Endothelial cell of umbilical vein (primary cell): ENCODE measurements at regions not wholly inside any gene's neighbourhood (a gene's known extent, or its start where the extent isn't known, plus 50 kb on each side); places are given as distances from the start of the nearest gene placed in this dataset. TPM values are rescaled to one million over a fixed set of nuclear protein-coding genes. Genes with fewer than 3 reads are reported as not detected.
A peak's percentile ranks its signal among the peaks of the same experiment; 100 is the strongest.

Experiments
- BruUV-seq: library from RNA; stranded (reverse); fragments of 400-500 nt; replicated peaks from 2 replicates; lab custom pipeline; 2021; lab: Mats Ljungman, UMichigan
- CTCF ChIA-PET: fragments of 300-600, 350-600 bp; sonication (Branson Sonifier 250); formaldehyde crosslinking; loops from one replicate; lab custom pipeline; 2021; ENCODE audit warnings: antibody characterized with exemption, inconsistent platforms; lab: Charles Lee
- POLR2A ChIA-PET: fragments of 300-600, 350-600 bp; sonication (Branson Sonifier 250); formaldehyde crosslinking; loops from one replicate; lab custom pipeline; 2021; ENCODE audit warnings: antibody characterized with exemption, inconsistent platforms; lab: Charles Lee
- DNase-seq: peaks from one replicate; pipeline ENCODE4 v3.0.0-alpha.2; 2011; ENCODE audit warnings: low read depth, low spot score
- FAIRE-seq: peaks from 2 replicates; lab custom pipeline; 2011; peaks lifted over from hg19 to GRCh38; lab: Jason Lieb, UNC
- H2AFZ ChIP-seq: 2 replicates; pipeline ENCODE4 v1.6.0; 2012; ENCODE audit warnings: low read depth, low read length, control low read depth, inconsistent platforms
- H3K27ac ChIP-seq: 2 replicates; pipeline ENCODE4 v1.5.1; 2011; ENCODE audit warnings: low read depth, mild to moderate bottlenecking, control low read depth, low read length, moderate library complexity; ENCODE audit not compliant: insufficient read depth
- H3K27me3 ChIP-seq, 2 experiments: 2 replicates each; pipeline versions ENCODE4 v1.6.0 to v1.6.1; 2011; ENCODE audit warnings: low read length in 2 of 2, mixed read lengths in 1 of 2; ENCODE audit not compliant: control insufficient read depth in 2 of 2, insufficient read depth in 2 of 2
- H3K36me3 ChIP-seq, 2 experiments: 2 replicates in 1 of 2; 3 replicates in 1 of 2; pipeline ENCODE4 v1.5.1; 2011; ENCODE audit warnings: low read length in 2 of 2, mild to moderate bottlenecking in 1 of 2, moderate library complexity in 1 of 2; ENCODE audit not compliant: control insufficient read depth in 2 of 2, insufficient read depth in 2 of 2; ENCODE audit errors: extremely low read depth in 1 of 2
- H3K4me1 ChIP-seq: 3 replicates; pipeline ENCODE4 v1.5.1; 2011; ENCODE audit warnings: mild to moderate bottlenecking, low read length; ENCODE audit not compliant: control insufficient read depth, insufficient read depth; ENCODE audit errors: extremely low read depth
- H3K4me2 ChIP-seq: 2 replicates; pipeline ENCODE4 v1.6.1; 2011; ENCODE audit warnings: low read length, control low read depth, mixed read lengths; ENCODE audit not compliant: insufficient read depth
- H3K4me3 ChIP-seq, 3 experiments: fragments of 200-600 bp in 1 of 3; sonication (generic), shearing (Covaris generic) in 1 of 3; replicated peaks in 1 of 3; 2 replicates each; pipeline ENCODE4 v1.5.1; 2011 to 2016; ENCODE audit warnings: control low read depth in 3 of 3, low read length in 3 of 3, mild to moderate bottlenecking in 2 of 3, inconsistent platforms in 1 of 3, low read depth in 1 of 3, moderate library complexity in 1 of 3; ENCODE audit not compliant: insufficient read depth in 1 of 3
- H3K79me2 ChIP-seq: 2 replicates; pipeline ENCODE4 v1.6.0; 2012; ENCODE audit warnings: low read length, inconsistent platforms; ENCODE audit not compliant: control insufficient read depth, insufficient read depth
- H3K9ac ChIP-seq: replicated peaks from 2 replicates; pipeline ENCODE3; 2011; ENCODE audit warnings: low read length, control low read depth; ENCODE audit not compliant: insufficient read depth; ENCODE audit errors: extremely low read depth
- H3K9me1 ChIP-seq: replicated peaks from 3 replicates; pipeline ENCODE4 v1.6.0; 2011; ENCODE audit warnings: mild to moderate bottlenecking, low read length; ENCODE audit not compliant: control insufficient read depth, insufficient read depth; ENCODE audit errors: extremely low read depth
- H3K9me3 ChIP-seq: replicated peaks from 2 replicates; pipeline ENCODE4 v1.5.1; 2012; ENCODE audit warnings: low read length, inconsistent platforms; ENCODE audit not compliant: control insufficient read depth, insufficient read depth
- H4K20me1 ChIP-seq: replicated peaks from 2 replicates; pipeline ENCODE3; 2011; ENCODE audit warnings: mild to moderate bottlenecking, low read length; ENCODE audit not compliant: control insufficient read depth, insufficient read depth; ENCODE audit errors: extremely low read depth
- CTCF ChIP-seq, 2 donors: IDR thresholded peaks; 1 replicate in 1 of 2; 2 replicates in 1 of 2; pipeline ENCODE4 v1.5.1; 2011; ENCODE audit warnings: low read length in 2 of 2, mild to moderate bottlenecking in 2 of 2, moderate library complexity in 2 of 2, control low read depth in 1 of 2, inconsistent platforms in 1 of 2, low read depth in 1 of 2; ENCODE audit not compliant: insufficient read depth in 1 of 2; ENCODE audit errors: extremely low read depth in 1 of 2
- EZH2 ChIP-seq: IDR thresholded peaks from 2 replicates; pipeline ENCODE4 v1.6.1; 2012; ENCODE audit warnings: borderline replicate concordance, low read depth, mild to moderate bottlenecking, moderate library complexity, low read length, inconsistent platforms; ENCODE audit not compliant: severe bottlenecking
- FOS ChIP-seq: IDR thresholded peaks from 2 replicates; pipeline ENCODE4 v1.6.1; 2011; ENCODE audit warnings: mild to moderate bottlenecking, low read length, moderate library complexity, borderline replicate concordance; ENCODE audit not compliant: insufficient read depth
- GATA2 ChIP-seq: IDR thresholded peaks from 2 replicates; pipeline ENCODE4 v1.7.0; 2011; ENCODE audit warnings: low read depth, mild to moderate bottlenecking, moderate library complexity, mixed read lengths, low read length; ENCODE audit not compliant: insufficient read length, insufficient read depth
- JUN ChIP-seq: IDR thresholded peaks from 2 replicates; pipeline ENCODE4 v1.6.1; 2011; ENCODE audit warnings: borderline replicate concordance, low read depth; ENCODE audit not compliant: insufficient read length, insufficient read depth
- MAX ChIP-seq: IDR thresholded peaks from 2 replicates; pipeline ENCODE4 v1.6.1; 2011; ENCODE audit not compliant: insufficient read depth, insufficient read length
- MYC ChIP-seq: IDR thresholded peaks from one replicate; pipeline ENCODE4 v1.6.1; 2011; ENCODE audit warnings: mild to moderate bottlenecking, low read depth, low read length
- POLR2A ChIP-seq: IDR thresholded peaks from 2 replicates; pipeline ENCODE4 v1.6.1; 2012; ENCODE audit warnings: low read depth, mild to moderate bottlenecking, control low read depth, low read length
- POLR2AphosphoS5 ChIP-seq: IDR thresholded peaks from 2 replicates; pipeline ENCODE4 v1.6.1; 2012; ENCODE audit warnings: low read depth, mild to moderate bottlenecking, control low read depth, low read length, moderate library complexity; ENCODE audit not compliant: insufficient read depth
- dilution Hi-C: fragments of 300-500 bp; cut with MboI; formaldehyde crosslinking; loops from one replicate; pipeline ENCODE4 v1.15.0; 2019; ENCODE audit warnings: low sequenced_read_pairs; ENCODE audit not compliant: extremely low pct_ligation_motif_present
- intact Hi-C: fragments of 100-400 bp; cut with micrococcal nuclease; formaldehyde crosslinking; loops from one replicate; pipeline ENCODE4 v1.10.0; 2022
- small RNA-seq: library from RNA; depleted of rRNA; stranded (forward); fragments of <200 nt; gene quantifications from one replicate; pipeline ENCODE3, GENCODE V24; 2012; ENCODE audit warnings: low replicate concordance, low read depth; ENCODE audit not compliant: insufficient read depth, insufficient read length

- Histone ChIP-seq H4K20me1 (no peaks in the 10 kb centered on the region), H3K9me1 (no peaks in the 10 kb centered on the region), H3K4me3 (no peak overlapping the region), H3K9me3 (no peaks in the 10 kb centered on the region), H3K27ac (no peak overlapping the region), H2AFZ (no peak overlapping the region), H3K79me2 (no peaks in the 10 kb centered on the region), H3K4me1 (peaks cover 5% of the 10 kb centered on the region), H3K27me3 (no peaks in the 10 kb centered on the region), H3K9ac (no peak overlapping the region), H3K4me2 (no peak overlapping the region), H3K36me3 (no peaks in the 10 kb centered on the region)
- FAIRE-seq (no peak), DNase-seq (peak; percentile 9)
- BruUV-seq: no TSS peak
- ChIA-PET CTCF (no interaction called here), POLR2A (no interaction called here)
- TF ChIP-seq EZH2: no peak
- no peak for TF ChIP-seq GATA2
- no peak for TF ChIP-seq MYC
- no peak for TF ChIP-seq CTCF (IDR thresholded peaks at IDR 0.05; ENCODE audit: extremely low read depth in 1 of 2, insufficient read depth in 1 of 2, low read depth in 1 of 2, low read length in 2 of 2)
- TF ChIP-seq POLR2AphosphoS5: no peak
- TF ChIP-seq POLR2A: no peak
- TF ChIP-seq JUN: no peak
- TF ChIP-seq MAX: no peak
- TF ChIP-seq FOS: no peak
- intact Hi-C loops (no loop called here), dilution Hi-C loops (no loop called here)
These were observed 49.6 kb upstream of the PTPRK start for GRCh38 chr6:128569732-128570679.

Small RNA genes in the stretch of these regions (small RNA-seq; reads per million reads assigned to genes)
- not detected for gene RF00019
